Astrocyte (in vitro differentiated cells and primary cell): ENCODE measurements at regions not wholly inside any gene's neighbourhood (a gene's known extent, or its start where the extent isn't known, plus 50 kb on each side); places are given as distances from the start of the nearest gene placed in this dataset.

Experiments used
- DNase-seq: peaks from one replicate; pipeline ENCODE4 v3.0.0-alpha.2; 2010; ENCODE audit warnings: low read depth
- FAIRE-seq: peaks from 2 replicates; lab custom pipeline; 2011; peaks lifted over from hg19 to GRCh38; lab: Jason Lieb, UNC
- H2AFZ ChIP-seq: 2 replicates; pipeline ENCODE4 v1.6.0; 2012; ENCODE audit warnings: low read depth, low read length, inconsistent platforms
- H3K27ac ChIP-seq: 2 replicates; pipeline ENCODE4 v1.5.1; 2011; ENCODE audit warnings: low read depth, low read length, inconsistent platforms
- H3K27me3 ChIP-seq: 2 replicates; pipeline ENCODE4 v1.6.0; 2011; ENCODE audit warnings: low read length, inconsistent platforms; ENCODE audit not compliant: insufficient read depth
- H3K36me3 ChIP-seq: 2 replicates; pipeline ENCODE4 v1.5.1; 2011; ENCODE audit warnings: low read length, inconsistent platforms; ENCODE audit not compliant: insufficient read depth
- H3K4me1 ChIP-seq: 2 replicates; pipeline ENCODE4 v1.5.1; 2011; ENCODE audit warnings: low read length, inconsistent platforms; ENCODE audit not compliant: insufficient read depth
- H3K4me2 ChIP-seq: 2 replicates; pipeline ENCODE4 v1.6.0; 2012; ENCODE audit warnings: low read length, inconsistent platforms
- H3K4me3 ChIP-seq: 2 replicates; pipeline ENCODE4 v1.5.1; 2011; ENCODE audit warnings: low read depth, mild to moderate bottlenecking, low read length, inconsistent platforms; ENCODE audit not compliant: insufficient read depth
- H3K79me2 ChIP-seq: 2 replicates; pipeline ENCODE4 v1.6.0; 2012; ENCODE audit warnings: mild to moderate bottlenecking, low read length, inconsistent platforms; ENCODE audit not compliant: insufficient read depth
- H3K9ac ChIP-seq: 2 replicates; pipeline ENCODE4 v1.6.0; 2012; ENCODE audit warnings: mild to moderate bottlenecking, low read length, inconsistent platforms
- H3K9me3 ChIP-seq: 2 replicates; pipeline ENCODE4 v1.5.1; 2012; ENCODE audit warnings: low read depth, mild to moderate bottlenecking, low read length, inconsistent platforms; ENCODE audit not compliant: insufficient read depth
- H4K20me1 ChIP-seq: 2 replicates; pipeline ENCODE4 v1.6.0; 2012; ENCODE audit warnings: low read length, inconsistent platforms; ENCODE audit not compliant: insufficient read depth
- H3K27ac Mint-ChIP-seq: one replicate; pipeline ENCODE4 v1.8.0; 2021; ENCODE audit warnings: mild to moderate bottlenecking, mixed read lengths; ENCODE audit not compliant: unreplicated experiment
- H3K27me3 Mint-ChIP-seq: one replicate; pipeline ENCODE4 v1.8.0; 2021; ENCODE audit warnings: low read depth, mixed read lengths; ENCODE audit not compliant: unreplicated experiment
- H3K36me3 Mint-ChIP-seq: one replicate; pipeline ENCODE4 v1.8.0; 2021; ENCODE audit warnings: low read depth, mixed read lengths; ENCODE audit not compliant: unreplicated experiment
- H3K4me1 Mint-ChIP-seq: one replicate; pipeline ENCODE4 v1.8.0; 2021; ENCODE audit warnings: low read depth, mixed read lengths; ENCODE audit not compliant: unreplicated experiment
- H3K4me3 Mint-ChIP-seq: one replicate; pipeline ENCODE4 v1.8.0; 2021; ENCODE audit warnings: mild to moderate bottlenecking, moderate library complexity, mixed read lengths; ENCODE audit not compliant: unreplicated experiment
- H3K9me3 Mint-ChIP-seq: one replicate; pipeline ENCODE4 v1.8.0; 2021; ENCODE audit warnings: mild to moderate bottlenecking, mixed read lengths; ENCODE audit not compliant: unreplicated experiment
- CTCF ChIP-seq: IDR thresholded peaks from 2 replicates; pipeline ENCODE4 v1.5.1; 2011; ENCODE audit warnings: low read depth, mild to moderate bottlenecking, inconsistent platforms, low read length, moderate library complexity; ENCODE audit not compliant: insufficient read depth
- EZH2 ChIP-seq: IDR thresholded peaks from 2 replicates; pipeline ENCODE4 v1.6.1; 2012; ENCODE audit warnings: mild to moderate bottlenecking, low read length, inconsistent platforms; ENCODE audit not compliant: insufficient read depth

DNA sequence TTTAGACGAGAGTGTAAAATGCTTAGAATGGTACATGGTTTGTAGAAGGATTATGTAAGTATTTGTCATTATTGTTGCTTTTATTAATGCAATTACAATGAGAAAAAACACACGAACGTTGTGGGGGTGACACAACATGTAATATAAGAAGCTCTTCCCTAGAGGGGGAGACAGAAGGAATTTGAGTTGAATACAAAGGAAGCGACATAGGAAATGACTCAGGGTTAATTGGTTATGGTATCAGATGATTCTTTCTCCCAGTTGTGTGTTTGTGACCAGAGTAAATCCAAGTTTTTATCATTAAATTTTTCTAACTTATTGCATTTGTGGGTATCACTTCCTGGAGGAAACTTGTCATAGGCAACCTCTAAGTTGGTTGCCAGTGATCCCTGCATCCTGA lies 625.6 kb upstream of the CDH2 start:
- peak overlapping the region; percentile 53 for H3K4me2 ChIP-seq
- no peak for TF ChIP-seq CTCF
- no peak for TF ChIP-seq EZH2
- H3K36me3 Mint-ChIP-seq = no peaks in the 10 kb centered on the region
- H3K36me3 ChIP-seq = no peaks in the 10 kb centered on the region
- DNase-seq (peak; percentile 67), FAIRE-seq (peak; percentile 23)
- H3K27ac ChIP-seq = no peak overlapping the region
- H4K20me1 ChIP-seq = no peaks in the 10 kb centered on the region
- H3K27me3 ChIP-seq = no peaks in the 10 kb centered on the region
- H3K9me3 Mint-ChIP-seq = no peaks in the 10 kb centered on the region
- H3K4me3 ChIP-seq = no peak overlapping the region
- H3K4me3 Mint-ChIP-seq = no peak overlapping the region
- peak overlapping the region; percentile 50 for H2AFZ ChIP-seq
- H3K9ac ChIP-seq = no peak overlapping the region
- no peak overlapping the region for H3K27ac Mint-ChIP-seq
- no peaks in the 10 kb centered on the region for H3K9me3 ChIP-seq
- peaks cover 15% of the 10 kb centered on the region for H3K4me1 ChIP-seq
- peaks cover 22% of the 10 kb centered on the region for H3K4me1 Mint-ChIP-seq
- H3K79me2 ChIP-seq = no peaks in the 10 kb centered on the region
- no peaks in the 10 kb centered on the region for H3K27me3 Mint-ChIP-seq

GRCh38 chr18:28801876-28802275 lies 624.9 kb upstream of the CDH2 start:
- H3K4me2 ChIP-seq = peak overlapping the region; percentile 53
- H3K9me3 ChIP-seq = no peaks in the 10 kb centered on the region
- no peak overlapping the region for H3K9ac ChIP-seq
- H3K27me3 ChIP-seq = no peaks in the 10 kb centered on the region
- DNase-seq = no peak
- H3K4me1 Mint-ChIP-seq = peaks cover 22% of the 10 kb centered on the region
- H3K27me3 Mint-ChIP-seq = no peaks in the 10 kb centered on the region
- H3K36me3 Mint-ChIP-seq = no peaks in the 10 kb centered on the region
- FAIRE-seq = peak; percentile 5
- no peak overlapping the region for H3K4me3 Mint-ChIP-seq
- no peaks in the 10 kb centered on the region for H3K36me3 ChIP-seq
- H4K20me1 ChIP-seq = no peaks in the 10 kb centered on the region
- H3K79me2 ChIP-seq = no peaks in the 10 kb centered on the region
- H3K4me3 ChIP-seq = no peak overlapping the region
- no peak overlapping the region for H3K27ac ChIP-seq
- TF ChIP-seq CTCF (no peak), EZH2 (no peak)
- H3K27ac Mint-ChIP-seq = peak overlapping the region; percentile 88
- no peak overlapping the region for H2AFZ ChIP-seq
- H3K4me1 ChIP-seq = peaks cover 15% of the 10 kb centered on the region
- H3K9me3 Mint-ChIP-seq = no peaks in the 10 kb centered on the region

- Histone ChIP-seq H2AFZ (peak overlapping the region; percentile 23), H3K9me3 (no peaks in the 10 kb centered on the region), H3K36me3 (no peaks in the 10 kb centered on the region), H3K4me3 (no peak overlapping the region), H3K4me1 (peaks cover 9% of the 10 kb centered on the region), H3K79me2 (no peaks in the 10 kb centered on the region), H3K27me3 (no peaks in the 10 kb centered on the region), H4K20me1 (no peaks in the 10 kb centered on the region), H3K27ac (peak overlapping the region; percentile 71), H3K4me2 (peak overlapping the region; percentile 63), H3K9ac (peak overlapping the region; percentile 55)
- H3K4me3 Mint-ChIP-seq = no peak overlapping the region
- no peaks in the 10 kb centered on the region for H3K9me3 Mint-ChIP-seq
- H3K4me1 Mint-ChIP-seq = peaks cover 23% of the 10 kb centered on the region
- FAIRE-seq (peak; percentile 73), DNase-seq (peak; percentile 87)
- no peaks in the 10 kb centered on the region for H3K27me3 Mint-ChIP-seq
- TF ChIP-seq EZH2 = no peak
- H3K36me3 Mint-ChIP-seq = no peaks in the 10 kb centered on the region
- no peak overlapping the region for H3K27ac Mint-ChIP-seq
These were observed 617.7 kb upstream of the CDH2 start for GRCh38 chr18:28794459-28795245.
